Stimulated activated CD4-positive, alpha-beta T cell treated with anti-CD3 and anti-CD28 coated beads, TNF-alpha, amount 100 ng/mL, for 24 hours (primary cell): ENCODE measurements at regions not wholly inside any gene's neighbourhood (a gene's known extent, or its start where the extent isn't known, plus 50 kb on each side); places are given as distances from the start of the nearest gene placed in this dataset.

ENCODE experiments used
- DNase-seq, 3 experiments: peaks; one replicate each; pipeline ENCODE4 v3.0.0-alpha.2; 2020; ENCODE audit warnings: low read depth in 3 of 3

DNA sequence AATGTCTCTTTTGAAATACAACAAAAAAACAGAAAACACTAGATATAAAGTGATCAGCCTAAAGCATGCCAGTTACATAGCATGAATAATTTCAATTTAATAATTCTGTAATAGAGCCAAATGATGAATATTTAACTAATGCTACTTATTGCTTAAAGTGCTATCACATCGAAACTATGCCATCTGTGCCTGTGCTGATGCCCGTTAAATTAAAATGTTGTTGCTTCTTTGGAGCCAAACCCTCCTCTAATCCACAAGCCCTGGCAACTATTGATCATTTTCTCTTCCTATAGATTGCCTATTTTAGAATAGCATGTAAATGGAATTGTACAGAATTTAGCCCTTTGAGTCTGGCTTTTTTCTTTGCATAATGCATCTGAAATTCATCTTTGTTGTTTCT is 356.2 kb downstream of the CHSY3 start:
- no peak for DNase-seq

- no peak for DNase-seq
These were observed 347.7 kb downstream of the CHSY3 start for GRCh38 chr5:130251931-130252330.

- DNase-seq, result no peak
These were observed 339.4 kb downstream of the CHSY3 start for GRCh38 chr5:130243641-130244040.

DNA sequence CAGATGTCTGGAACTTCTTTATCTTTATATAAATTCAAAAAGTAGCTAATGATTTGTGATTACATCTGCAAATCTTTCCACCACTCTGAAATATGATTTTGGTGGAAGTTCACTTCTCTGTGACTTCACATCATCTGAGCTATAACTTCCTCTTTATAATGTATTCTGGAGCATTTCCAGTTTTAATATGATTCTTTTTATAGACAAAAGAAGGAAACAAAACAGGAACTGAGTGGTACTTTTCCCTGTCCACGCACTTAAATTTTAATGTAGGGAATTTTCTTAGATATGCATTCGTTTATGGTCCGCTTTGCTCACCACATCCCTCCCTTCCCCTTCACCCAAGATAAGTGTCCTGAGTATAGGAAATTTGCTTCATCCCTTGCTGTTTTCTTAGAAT is 333.5 kb downstream of the CHSY3 start:
- no peak for DNase-seq
